Activated CD8-positive, alpha-beta memory T cell treated with anti-CD3 and anti-CD28 coated beads, Interleukin-2, amount 10 ng/mL, durations not matched to agents 7 days and 5 days (primary cell): ENCODE measurements at regions not wholly inside any gene's neighbourhood (a gene's known extent, or its start where the extent isn't known, plus 50 kb on each side); places are given as distances from the start of the nearest gene placed in this dataset.

Experiments
- ATAC-seq: fragments of 150-1000 bp; cut with Tn5 transposase; one replicate; pipeline ENCODE4 v1.10.0; 2021; ENCODE audit warnings: moderate library complexity
- CTCF ChIA-PET: fragments of 350-600 bp; sonication (Branson Sonifier 250); formaldehyde crosslinking; loops from one replicate; lab custom pipeline; 2021; ENCODE audit warnings: antibody characterized with exemption; lab: Charles Lee
- DNase-seq: peaks from one replicate; pipeline ENCODE4 v3.0.0-alpha.2; 2020
- H3K27ac Mint-ChIP-seq: one replicate; pipeline ENCODE4 v1.8.0; 2021; ENCODE audit warnings: mild to moderate bottlenecking, mixed read lengths
- H3K27me3 Mint-ChIP-seq: one replicate; pipeline ENCODE4 v1.8.0; 2021; ENCODE audit warnings: mixed read lengths
- H3K36me3 Mint-ChIP-seq: one replicate; pipeline ENCODE4 v1.8.0; 2021; ENCODE audit warnings: mild to moderate bottlenecking, mixed read lengths
- H3K4me1 Mint-ChIP-seq: one replicate; pipeline ENCODE4 v1.8.0; 2021; ENCODE audit warnings: mixed read lengths
- H3K4me3 Mint-ChIP-seq: one replicate; pipeline ENCODE4 v1.8.0; 2021; ENCODE audit warnings: mild to moderate bottlenecking, moderate library complexity, mixed read lengths
- H3K9me3 Mint-ChIP-seq: one replicate; pipeline ENCODE4 v1.8.0; 2022; ENCODE audit warnings: low read depth, mixed read lengths

DNA sequence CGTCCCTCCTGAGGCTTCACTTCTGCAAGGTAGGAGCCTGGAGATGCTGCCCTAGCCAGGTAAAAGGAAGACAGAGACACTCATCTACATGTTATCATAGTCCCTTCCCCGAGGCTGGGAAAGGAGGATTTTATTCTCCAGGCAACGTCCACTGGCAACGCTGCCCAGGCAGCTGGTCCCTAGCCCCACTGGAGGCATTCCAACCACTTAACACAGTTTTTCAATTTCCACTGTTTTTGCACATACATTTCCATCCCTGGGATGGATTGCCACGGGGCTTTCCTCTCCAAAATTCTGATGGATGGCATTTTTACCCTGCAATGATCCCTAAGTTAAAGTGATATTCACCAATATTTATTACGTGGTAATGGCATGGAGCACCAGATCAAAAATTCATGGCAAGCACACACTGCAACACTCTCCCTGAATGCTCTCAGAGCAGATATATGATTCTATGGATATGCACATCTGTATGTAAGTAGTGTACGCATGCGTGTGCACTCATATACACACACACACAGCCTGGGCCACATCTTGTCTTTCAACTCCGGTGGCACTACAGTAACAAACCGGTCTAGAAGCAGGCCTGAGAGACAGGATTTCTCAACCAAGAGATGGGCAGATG, 322.3 kb upstream of the TSHZ3 start:
- Mint-ChIP-seq H3K36me3 (no peaks in the 10 kb centered on the region), H3K27ac (no peak overlapping the region)

GRCh38 chr19:31674503-31675192, 325.4 kb upstream of the TSHZ3 start:
- Mint-ChIP-seq H3K36me3 (no peaks in the 10 kb centered on the region), H3K4me1 (no peaks in the 10 kb centered on the region), H3K9me3 (no peaks in the 10 kb centered on the region), H3K4me3 (no peak overlapping the region), H3K27me3 (no peaks in the 10 kb centered on the region), H3K27ac (no peak overlapping the region)
- no peak for DNase-seq
- CTCF ChIA-PET, result no interaction called here
- no peak for ATAC-seq

More for the DNA sequence above, 322.3 kb upstream of the TSHZ3 start:
- DNase-seq, result no peak
- Mint-ChIP-seq H3K4me1 (no peaks in the 10 kb centered on the region), H3K9me3 (no peaks in the 10 kb centered on the region), H3K27me3 (no peaks in the 10 kb centered on the region), H3K4me3 (no peak overlapping the region)
- ATAC-seq, result no peak
- CTCF ChIA-PET, result no interaction called here

DNA sequence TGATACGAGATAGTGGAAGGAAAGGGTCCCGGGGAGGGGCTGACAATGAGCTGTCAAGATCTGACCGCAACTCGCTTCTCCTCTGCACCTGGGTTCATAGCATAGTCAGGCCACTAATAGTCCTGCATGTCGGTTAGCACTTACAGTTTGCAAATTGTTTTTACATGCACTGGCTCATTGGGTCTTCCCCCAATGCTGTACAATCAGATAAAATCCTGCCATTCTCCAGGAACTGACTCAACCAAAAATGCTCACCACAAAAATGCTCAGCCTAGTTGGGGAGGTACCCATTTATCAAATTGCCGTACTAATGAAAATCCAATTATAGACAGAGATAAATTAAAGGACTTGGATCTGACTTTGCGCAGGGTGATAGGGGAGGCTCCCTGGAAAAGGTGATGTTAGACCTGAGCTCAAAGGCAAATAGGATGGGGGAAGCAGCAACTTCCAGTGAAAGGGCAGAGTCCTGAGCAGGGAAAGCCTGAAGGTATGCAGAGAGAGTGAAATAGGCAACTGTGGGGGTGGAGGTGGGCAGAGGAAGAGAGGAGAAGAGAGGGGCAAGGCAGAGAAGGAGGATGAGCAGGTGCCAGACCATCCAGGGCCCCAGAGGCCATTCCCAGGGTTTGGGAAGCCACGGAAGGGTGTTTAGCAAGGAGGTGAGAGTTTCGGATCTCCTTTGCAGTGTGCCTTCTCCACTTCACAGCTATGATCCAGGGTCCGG, 326.1 kb upstream of the TSHZ3 start:
- no peaks in the 10 kb centered on the region for H3K9me3 Mint-ChIP-seq
- DNase-seq (no peak), ATAC-seq (no peak)
- H3K4me3 Mint-ChIP-seq, result no peak overlapping the region
- no peaks in the 10 kb centered on the region for H3K4me1 Mint-ChIP-seq
- H3K27ac Mint-ChIP-seq, result no peak overlapping the region
- H3K27me3 Mint-ChIP-seq, result no peaks in the 10 kb centered on the region
- no peaks in the 10 kb centered on the region for H3K36me3 Mint-ChIP-seq
- CTCF ChIA-PET, result no interaction called here

DNA sequence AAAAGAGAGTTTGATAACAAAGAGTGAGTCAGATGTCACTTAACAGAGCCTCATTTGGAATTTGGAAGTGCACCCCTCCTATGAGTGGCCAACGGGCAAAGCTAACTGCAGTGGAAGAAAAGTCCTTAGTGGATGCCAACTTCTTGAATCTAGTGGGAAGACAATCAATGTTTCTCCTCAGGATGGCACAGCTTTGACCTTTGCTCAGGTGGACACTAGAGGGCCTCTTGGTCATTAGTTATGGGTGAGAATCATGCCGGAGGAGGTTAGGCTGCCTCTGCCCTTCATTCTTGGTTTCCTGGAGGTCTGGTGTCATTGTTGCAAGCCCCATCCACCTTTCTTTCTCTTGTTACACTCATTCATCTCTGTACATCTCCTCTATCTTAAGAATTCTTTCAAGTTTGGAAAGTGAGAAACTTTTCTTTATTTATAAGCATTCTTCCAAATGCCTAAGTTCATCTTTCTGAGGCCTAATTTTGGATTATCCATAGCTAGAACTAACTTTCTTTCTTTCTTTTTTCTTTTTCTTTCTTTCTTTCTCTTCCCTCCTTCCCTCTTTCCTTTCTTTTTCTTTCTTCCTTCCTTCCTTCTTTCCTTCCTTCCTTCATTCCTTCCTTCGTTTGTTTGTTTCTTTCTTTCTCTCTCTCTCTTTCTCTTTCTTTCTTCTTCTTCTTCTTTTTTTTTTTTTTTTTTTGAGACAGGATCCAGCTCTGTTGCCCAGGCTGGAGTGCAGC, 327.2 kb upstream of the TSHZ3 start:
- DNase-seq, result no peak
- no peaks in the 10 kb centered on the region for H3K4me1 Mint-ChIP-seq
- CTCF ChIA-PET, result no interaction called here
- no peaks in the 10 kb centered on the region for H3K36me3 Mint-ChIP-seq
- H3K27me3 Mint-ChIP-seq, result no peaks in the 10 kb centered on the region
- no peak overlapping the region for H3K4me3 Mint-ChIP-seq
- no peaks in the 10 kb centered on the region for H3K9me3 Mint-ChIP-seq
- H3K27ac Mint-ChIP-seq, result no peak overlapping the region
- ATAC-seq, result no peak

DNA sequence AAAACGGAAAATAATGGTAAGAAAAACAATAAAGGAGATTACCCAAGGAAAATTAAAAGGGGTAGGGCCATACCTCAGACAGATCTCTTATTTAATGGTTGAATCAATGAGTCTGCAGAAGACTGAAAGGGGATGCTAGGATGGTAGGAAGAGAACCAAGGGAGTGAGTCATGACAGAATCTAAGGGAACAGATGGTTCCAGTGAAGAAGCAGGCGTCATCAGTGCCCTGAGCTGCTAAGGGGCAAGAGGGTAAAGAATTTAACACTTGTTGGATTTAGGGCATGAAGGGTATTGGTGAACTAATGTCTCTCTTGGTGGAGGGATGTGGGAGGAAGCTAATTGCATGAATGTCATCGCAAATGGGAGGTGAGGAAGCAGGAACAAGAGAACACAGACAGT, 329.2 kb upstream of the TSHZ3 start:
- Mint-ChIP-seq H3K27ac (no peak overlapping the region), H3K36me3 (no peaks in the 10 kb centered on the region), H3K4me3 (no peak overlapping the region), H3K4me1 (no peaks in the 10 kb centered on the region), H3K9me3 (no peaks in the 10 kb centered on the region), H3K27me3 (no peaks in the 10 kb centered on the region)
- DNase-seq (no peak), ATAC-seq (no peak)
- CTCF ChIA-PET, result no interaction called here

GRCh38 chr19:31681121-31681520, 331.9 kb upstream of the TSHZ3 start:
- Mint-ChIP-seq H3K4me3 (no peak overlapping the region), H3K27ac (no peak overlapping the region), H3K9me3 (no peaks in the 10 kb centered on the region), H3K27me3 (no peaks in the 10 kb centered on the region), H3K36me3 (no peaks in the 10 kb centered on the region), H3K4me1 (no peaks in the 10 kb centered on the region)
- CTCF ChIA-PET, result no interaction called here
- ATAC-seq (no peak), DNase-seq (no peak)

GRCh38 chr19:31693131-31693932, 344.1 kb upstream of the TSHZ3 start:
- H3K27ac Mint-ChIP-seq, result no peak overlapping the region
- no peaks in the 10 kb centered on the region for H3K9me3 Mint-ChIP-seq
- H3K36me3 Mint-ChIP-seq, result no peaks in the 10 kb centered on the region
- no peaks in the 10 kb centered on the region for H3K4me1 Mint-ChIP-seq
- CTCF ChIA-PET, result no interaction called here
- no peak for ATAC-seq
- no peaks in the 10 kb centered on the region for H3K27me3 Mint-ChIP-seq
- H3K4me3 Mint-ChIP-seq, result no peak overlapping the region
- no peak for DNase-seq

GRCh38 chr19:31693933-31694269, 344.7 kb upstream of the TSHZ3 start:
- no peaks in the 10 kb centered on the region for H3K4me1 Mint-ChIP-seq
- H3K27me3 Mint-ChIP-seq, result no peaks in the 10 kb centered on the region
- no peaks in the 10 kb centered on the region for H3K9me3 Mint-ChIP-seq
- CTCF ChIA-PET, result no interaction called here
- no peaks in the 10 kb centered on the region for H3K36me3 Mint-ChIP-seq
- H3K27ac Mint-ChIP-seq, result no peak overlapping the region
- no peak for DNase-seq
- H3K4me3 Mint-ChIP-seq, result no peak overlapping the region
- no peak for ATAC-seq

GRCh38 chr19:31694761-31695160, 345.5 kb upstream of the TSHZ3 start:
- Mint-ChIP-seq H3K36me3 (no peaks in the 10 kb centered on the region), H3K27ac (no peak overlapping the region)
- CTCF ChIA-PET, result no interaction called here

DNA sequence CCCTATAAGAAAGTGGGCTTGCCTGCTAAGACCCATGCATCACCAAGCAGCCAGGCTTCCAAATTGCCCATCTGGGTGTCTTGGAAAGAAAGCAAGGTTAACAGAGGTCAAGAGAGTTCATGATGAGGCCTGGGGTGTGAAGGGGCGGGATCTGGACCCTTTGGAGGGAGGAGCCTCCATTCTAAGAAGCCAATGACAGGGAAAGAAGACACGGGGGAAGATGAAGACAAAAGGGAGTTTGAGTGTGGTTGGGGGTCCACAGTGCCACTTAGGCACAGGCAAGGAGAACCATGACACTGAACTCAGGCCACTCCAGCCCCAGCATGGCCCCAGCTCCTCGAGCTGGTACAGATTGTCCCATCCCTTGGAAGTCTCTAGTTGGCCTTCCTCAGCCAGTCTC, 350.2 kb upstream of the TSHZ3 start:
- DNase-seq (no peak), ATAC-seq (no peak)
- Mint-ChIP-seq H3K27ac (no peak overlapping the region), H3K27me3 (no peaks in the 10 kb centered on the region), H3K36me3 (no peaks in the 10 kb centered on the region), H3K4me3 (no peak overlapping the region), H3K4me1 (no peaks in the 10 kb centered on the region), H3K9me3 (peaks cover 4% of the 10 kb centered on the region)
- CTCF ChIA-PET, result no interaction called here

More at GRCh38 chr19:31694761-31695160, 345.5 kb upstream of the TSHZ3 start:
- Mint-ChIP-seq H3K4me1 (no peaks in the 10 kb centered on the region), H3K4me3 (no peak overlapping the region), H3K9me3 (peaks cover 2% of the 10 kb centered on the region), H3K27me3 (no peaks in the 10 kb centered on the region)
- no peak for ATAC-seq
- DNase-seq, result no peak

GRCh38 chr19:31701146-31701545, 351.9 kb upstream of the TSHZ3 start:
- no peaks in the 10 kb centered on the region for H3K4me1 Mint-ChIP-seq
- no peaks in the 10 kb centered on the region for H3K36me3 Mint-ChIP-seq
- CTCF ChIA-PET, result no interaction called here
- no peak for ATAC-seq
- no peaks in the 10 kb centered on the region for H3K27me3 Mint-ChIP-seq
- peaks cover 4% of the 10 kb centered on the region for H3K9me3 Mint-ChIP-seq
- no peak overlapping the region for H3K4me3 Mint-ChIP-seq
- DNase-seq, result no peak
- no peak overlapping the region for H3K27ac Mint-ChIP-seq

- no peak for DNase-seq
- Mint-ChIP-seq H3K4me3 (no peak overlapping the region), H3K4me1 (no peaks in the 10 kb centered on the region), H3K27me3 (no peaks in the 10 kb centered on the region), H3K9me3 (peaks cover 3% of the 10 kb centered on the region), H3K36me3 (no peaks in the 10 kb centered on the region), H3K27ac (no peak overlapping the region)
- ATAC-seq, result no peak
- CTCF ChIA-PET, result interaction anchor here (0.6 kb wide), 1 partner anchor 41 kb away, joined by 3 read pairs; no protein-coding TSS in a partner anchor
Measured at GRCh38 chr19:31705656-31706055, 356.4 kb upstream of the TSHZ3 start.

- Mint-ChIP-seq H3K4me1 (no peaks in the 10 kb centered on the region), H3K9me3 (peaks cover 3% of the 10 kb centered on the region), H3K27ac (no peak overlapping the region), H3K27me3 (no peaks in the 10 kb centered on the region), H3K4me3 (no peak overlapping the region), H3K36me3 (no peaks in the 10 kb centered on the region)
- DNase-seq, result no peak
- no peak for ATAC-seq
- CTCF ChIA-PET, result no interaction called here
Measured at GRCh38 chr19:31706131-31706530, 356.9 kb upstream of the TSHZ3 start.
